Esophagus squamous epithelium (tissue), 4 donors: ENCODE measurements at regions not wholly inside any gene's neighbourhood (a gene's known extent, or its start where the extent isn't known, plus 50 kb on each side); places are given as distances from the start of the nearest gene placed in this dataset.
"Not testable (repeated sequence)": the region's sequence is repeated elsewhere in the genome, so short reads cannot be mapped to it uniquely, and the experiment has no call there.

Source experiments
- CTCF ChIP-seq, 6 experiments: fragments of 450-650 bp in 4 of 6; fragments of 200-600 bp in 2 of 6; sonication (generic) in 2 of 6; IDR thresholded peaks; one replicate each; pipeline ENCODE4 v1.5.1; 2016 to 2019; ENCODE audit warnings: antibody characterized with exemption in 6 of 6, mild to moderate bottlenecking in 4 of 6, moderate library complexity in 4 of 6
- POLR2A ChIP-seq, 4 donors: fragments of 450-650 bp; IDR thresholded peaks; one replicate each; pipeline ENCODE4 v1.6.1; 2017; ENCODE audit warnings: antibody characterized with exemption in 4 of 4, mild to moderate bottlenecking in 4 of 4, moderate library complexity in 3 of 4

DNA sequence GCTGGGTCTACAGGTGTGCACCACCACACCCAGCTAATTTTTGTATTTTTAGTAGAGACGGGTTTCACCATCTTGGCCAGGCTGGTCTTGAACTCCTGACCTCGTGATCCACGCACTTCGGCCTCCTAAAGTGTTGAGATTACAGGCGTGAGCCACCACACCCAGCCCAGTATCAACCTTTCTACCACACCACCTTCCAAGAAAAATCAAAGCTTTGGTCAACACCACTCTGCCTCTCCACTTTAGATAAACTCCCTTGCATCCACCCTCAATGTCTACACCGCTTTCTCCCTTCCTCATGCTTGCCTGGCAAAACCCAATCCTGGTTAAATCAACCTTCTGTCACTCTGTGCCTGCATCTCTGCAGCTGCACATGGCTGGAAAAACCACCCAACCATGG, 112.2 kb downstream of the TNFAIP3 start:
- TF ChIP-seq POLR2A, CTCF (IDR thresholded peaks at IDR 0.05): not testable (repeated sequence)
